ENCODE measurements at regions not wholly inside any gene's neighbourhood (a gene's known extent, or its start where the extent isn't known, plus 50 kb on each side); places are given as distances from the start of the nearest gene placed in this dataset.

DNA sequence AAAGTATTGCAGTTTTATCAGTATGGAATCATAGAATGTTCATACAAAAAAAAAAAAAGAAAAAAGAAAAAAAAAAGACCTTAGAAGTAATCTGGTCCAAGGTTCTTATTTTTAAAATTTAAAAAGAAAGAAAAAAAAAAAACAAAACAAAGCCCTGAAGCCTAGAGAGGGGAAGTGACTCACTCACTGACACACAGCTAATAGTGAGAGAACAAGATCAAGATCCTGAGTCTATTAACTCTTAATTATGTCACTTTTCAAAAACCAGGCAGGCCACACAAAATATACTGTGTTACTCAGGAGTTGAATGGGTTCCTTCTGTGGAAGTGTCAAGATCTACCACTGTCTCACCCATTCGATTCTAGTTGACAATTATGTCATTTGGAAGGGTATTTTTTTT, 433.9 kb upstream of the DAB1 start (continued):
- TF ChIP-seq, protein P1, sequence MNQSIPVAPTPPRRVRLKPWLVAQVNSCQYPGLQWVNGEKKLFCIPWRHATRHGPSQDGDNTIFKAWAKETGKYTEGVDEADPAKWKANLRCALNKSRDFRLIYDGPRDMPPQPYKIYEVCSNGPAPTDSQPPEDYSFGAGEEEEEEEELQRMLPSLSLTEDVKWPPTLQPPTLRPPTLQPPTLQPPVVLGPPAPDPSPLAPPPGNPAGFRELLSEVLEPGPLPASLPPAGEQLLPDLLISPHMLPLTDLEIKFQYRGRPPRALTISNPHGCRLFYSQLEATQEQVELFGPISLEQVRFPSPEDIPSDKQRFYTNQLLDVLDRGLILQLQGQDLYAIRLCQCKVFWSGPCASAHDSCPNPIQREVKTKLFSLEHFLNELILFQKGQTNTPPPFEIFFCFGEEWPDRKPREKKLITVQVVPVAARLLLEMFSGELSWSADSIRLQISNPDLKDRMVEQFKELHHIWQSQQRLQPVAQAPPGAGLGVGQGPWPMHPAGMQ (IDR thresholded peaks at IDR 0.05; ENCODE audit: borderline replicate concordance) = no peak
- TF ChIP-seq PML (IDR thresholded peaks at IDR 0.05; ENCODE audit: low read length) (no peak), ETV6 (conservative IDR thresholded peaks at IDR 0.05 in 1 of 2, IDR thresholded peaks at IDR 0.05 in 1 of 2; ENCODE audit: borderline replicate concordance in 1 of 2, low read depth in 1 of 2) (no peak)

DNA sequence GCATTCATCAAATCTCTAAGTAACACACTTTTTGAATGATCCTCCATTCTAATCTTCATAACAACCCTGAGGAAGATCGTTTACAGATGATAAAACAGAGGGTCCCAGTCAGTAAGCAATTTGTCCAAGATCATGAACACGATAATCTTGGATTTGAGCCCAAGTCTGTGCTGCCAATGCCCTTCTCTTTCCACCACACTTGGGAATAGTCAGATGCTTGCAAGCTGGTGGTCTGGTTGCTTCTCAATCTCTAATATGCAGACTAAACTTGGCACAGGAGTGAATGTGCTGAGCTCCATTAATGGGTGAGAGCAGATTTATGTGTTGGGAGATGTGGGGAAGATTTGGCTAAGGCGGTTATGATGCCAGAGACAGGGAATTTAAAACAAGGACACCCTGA, 430.6 kb upstream of the DAB1 start:
- in situ Hi-C loops (cut with MboI) (no loop called here), intact Hi-C loops (cut with micrococcal nuclease; ENCODE audit: unreplicated experiment) (no loop called here)
- TF ChIP-seq CEBPB (IDR thresholded peaks at IDR 0.05; ENCODE audit: borderline replicate concordance in 1 of 2, low read depth in 2 of 2, low read length in 2 of 2) = no peak
- no peak for TF ChIP-seq POLR2A (IDR thresholded peaks at IDR 0.05; ENCODE audit: low read depth, low read length)
- no peak for TF ChIP-seq JUND (IDR thresholded peaks at IDR 0.05; ENCODE audit: low read depth, low read length)
- TF ChIP-seq YBX1 (IDR thresholded peaks at IDR 0.05) = no peak

More for the DNA sequence above, 430.6 kb upstream of the DAB1 start:
- no peak overlapping the region for H2AFZ ChIP-seq (ENCODE audit: control insufficient read depth, low read depth, low read length)
- H3K9ac ChIP-seq (ENCODE audit: control insufficient read depth, insufficient read depth, low read length) = no peak overlapping the region
- DNase-seq (ENCODE audit: low read depth, low spot score) (no peak), FAIRE-seq (no peak), ATAC-seq (no peak)
- RAD21 ChIA-PET (ENCODE audit: unreplicated experiment) = no interaction called here
- POLR2A ChIA-PET = no interaction called here
- 1% methylated on average over 3 of the region's 3 CpGs for WGBS (ENCODE audit: insufficient coverage, insufficient replicate concordance, low lambda C conversion rate, missing lambda C conversion rate)
- no peaks in the 10 kb centered on the region for H3K9me3 ChIP-seq (replicated peaks; ENCODE audit: control insufficient read depth, insufficient read depth, low read length)
- CTCF ChIA-PET = no interaction called here
- no peak overlapping the region for H3K27ac ChIP-seq (ENCODE audit: control insufficient read depth, insufficient read depth)
- no peaks in the 10 kb centered on the region for H3K4me1 ChIP-seq (ENCODE audit: control insufficient read depth, insufficient read depth, low read length)
- BruUV-seq (replicated peaks) = no TSS peak
- no peaks in the 10 kb centered on the region for H3K36me3 ChIP-seq (ENCODE audit: control insufficient read depth in 2 of 2, insufficient read depth in 2 of 2, low read length in 1 of 2)
- no peaks in the 10 kb centered on the region for H4K20me1 ChIP-seq (ENCODE audit: control insufficient read depth, insufficient read depth)
- H3K27me3 ChIP-seq (replicated peaks in 1 of 2; ENCODE audit: control insufficient read depth in 2 of 2, insufficient read depth in 2 of 2, low read length in 1 of 2) = no peaks in the 10 kb centered on the region
- H3K4me2 ChIP-seq (ENCODE audit: control insufficient read depth, insufficient read depth) = no peak overlapping the region
- SMC1A ChIA-PET (ENCODE audit: uncharacterized antibody, unreplicated experiment) = interaction anchor here (1.8 kb wide), 1 partner anchor 9 kb away, joined by 5 read pairs; no protein-coding TSS in a partner anchor
- H3K4me3 ChIP-seq = no peak overlapping the region
- no peaks in the 10 kb centered on the region for H3K79me2 ChIP-seq (ENCODE audit: control insufficient read depth, insufficient read depth, low read length)

Measured in GM12878 (cell line).